ENCODE measurements at regions not wholly inside any gene's neighbourhood (a gene's known extent, or its start where the extent isn't known, plus 50 kb on each side); places are given as distances from the start of the nearest gene placed in this dataset.
"Not testable (repeated sequence)": the region's sequence is repeated elsewhere in the genome, so short reads cannot be mapped to it uniquely, and the experiment has no call there.

- no peak for DNase-seq (ENCODE audit: low read depth in 1 of 2, low spot score in 1 of 2)
- Histone ChIP-seq H3K4me3 (replicated peaks; ENCODE audit: insufficient read depth, low read length) (no peak overlapping the region), H3K27me3 (ENCODE audit: insufficient read depth, poor library complexity, severe bottlenecking) (no peaks in the 10 kb centered on the region), H3K27ac (replicated peaks) (no peak overlapping the region)
- TF ChIP-seq REST (IDR thresholded peaks at IDR 0.05; ENCODE audit: insufficient replicate concordance, low read depth) (no peak), SPI1 (IDR thresholded peaks at IDR 0.05; ENCODE audit: borderline replicate concordance, low read depth) (no peak), CTCF (IDR thresholded peaks at IDR 0.05; ENCODE audit: insufficient read depth, low read length) (no peak), GABPA (IDR thresholded peaks at IDR 0.05; ENCODE audit: low read depth) (no peak), POLR2AphosphoS5 (IDR thresholded peaks at IDR 0.05; ENCODE audit: low read depth) (no peak)
These were observed 138.4 kb upstream of the TENT5A start for GRCh38 chr6:81890846-81891245.

- peak in 1 of 2 experiments; percentile 59 for DNase-seq (ENCODE audit: low read depth in 1 of 2, low spot score in 1 of 2)
- no peaks in the 10 kb centered on the region for H3K27me3 ChIP-seq (ENCODE audit: insufficient read depth, poor library complexity, severe bottlenecking)
- no peak for TF ChIP-seq GABPA (IDR thresholded peaks at IDR 0.05; ENCODE audit: low read depth)
- TF ChIP-seq SPI1 (IDR thresholded peaks at IDR 0.05; ENCODE audit: borderline replicate concordance, low read depth) = peak; percentile 56; the same call in 1 of the 2 replicates
- no peak for TF ChIP-seq POLR2AphosphoS5 (IDR thresholded peaks at IDR 0.05; ENCODE audit: low read depth)
- TF ChIP-seq CTCF (IDR thresholded peaks at IDR 0.05; ENCODE audit: insufficient read depth, low read length) = no peak
- no peak for TF ChIP-seq REST (IDR thresholded peaks at IDR 0.05; ENCODE audit: insufficient replicate concordance, low read depth)
- no peak overlapping the region for H3K27ac ChIP-seq (replicated peaks)
- no peak overlapping the region for H3K4me3 ChIP-seq (replicated peaks; ENCODE audit: insufficient read depth, low read length)
These were observed 137.0 kb upstream of the TENT5A start for GRCh38 chr6:81889377-81890053.

GRCh38 chr6:81886909-81887308 is 134.4 kb upstream of the TENT5A start:
- not testable (repeated sequence) for H3K27ac ChIP-seq (replicated peaks); H3K27me3 ChIP-seq (ENCODE audit: insufficient read depth, poor library complexity, severe bottlenecking); DNase-seq (ENCODE audit: low read depth in 1 of 2, low spot score in 1 of 2); H3K4me3 ChIP-seq (replicated peaks; ENCODE audit: insufficient read depth, low read length)

- TF ChIP-seq SPI1 (IDR thresholded peaks at IDR 0.05; ENCODE audit: borderline replicate concordance, low read depth) (no peak; the same call in 1 of the 2 replicates), POLR2AphosphoS5 (IDR thresholded peaks at IDR 0.05; ENCODE audit: low read depth) (no peak), GABPA (IDR thresholded peaks at IDR 0.05; ENCODE audit: low read depth) (no peak), REST (IDR thresholded peaks at IDR 0.05; ENCODE audit: insufficient replicate concordance, low read depth) (no peak), CTCF (IDR thresholded peaks at IDR 0.05; ENCODE audit: insufficient read depth, low read length) (no peak)
These were observed 133.7 kb upstream of the TENT5A start for GRCh38 chr6:81886157-81886556.

More at GRCh38 chr6:81886157-81886556, 133.7 kb upstream of the TENT5A start:
- DNase-seq (ENCODE audit: low read depth in 1 of 2, low spot score in 1 of 2) = no peak
- Histone ChIP-seq H3K27ac (replicated peaks) (no peak overlapping the region), H3K4me3 (replicated peaks; ENCODE audit: insufficient read depth, low read length) (no peak overlapping the region), H3K27me3 (ENCODE audit: insufficient read depth, poor library complexity, severe bottlenecking) (no peaks in the 10 kb centered on the region)

All from HL-60 (cell line).